BE2C (cell line): ENCODE measurements at regions not wholly inside any gene's neighbourhood (a gene's known extent, or its start where the extent isn't known, plus 50 kb on each side); places are given as distances from the start of the nearest gene placed in this dataset.

Experiments used
- DNase-seq: peaks from one replicate; pipeline ENCODE4 v3.0.0-alpha.2; 2020
- H3K27me3 ChIP-seq: fragments of 250-450 bp; sonication (Bioruptor Pico); 2 replicates; pipeline ENCODE4 v1.5.1; 2020; ENCODE audit warnings: mild to moderate bottlenecking
- H3K36me3 ChIP-seq: fragments of 250-450 bp; sonication (Bioruptor Pico); 2 replicates; pipeline ENCODE4 v1.5.1; 2020; ENCODE audit warnings: mild to moderate bottlenecking
- H3K4me1 ChIP-seq: fragments of 250-450 bp; sonication (Bioruptor Pico); 2 replicates; pipeline ENCODE4 v1.5.1; 2020
- H3K4me3 ChIP-seq: 2 replicates; pipeline ENCODE4 v1.5.1; 2011; ENCODE audit warnings: low read depth, low read length
- H3K9me3 ChIP-seq: fragments of 250-450 bp; sonication (Bioruptor Pico); 2 replicates; pipeline ENCODE4 v1.5.1; 2020
- TF ChIP-seq, protein P1 (sequence below): IDR thresholded peaks from 2 replicates; pipeline ENCODE4 v1.5.1; 2012; ENCODE audit warnings: mild to moderate bottlenecking, low read depth, low read length

DNA sequence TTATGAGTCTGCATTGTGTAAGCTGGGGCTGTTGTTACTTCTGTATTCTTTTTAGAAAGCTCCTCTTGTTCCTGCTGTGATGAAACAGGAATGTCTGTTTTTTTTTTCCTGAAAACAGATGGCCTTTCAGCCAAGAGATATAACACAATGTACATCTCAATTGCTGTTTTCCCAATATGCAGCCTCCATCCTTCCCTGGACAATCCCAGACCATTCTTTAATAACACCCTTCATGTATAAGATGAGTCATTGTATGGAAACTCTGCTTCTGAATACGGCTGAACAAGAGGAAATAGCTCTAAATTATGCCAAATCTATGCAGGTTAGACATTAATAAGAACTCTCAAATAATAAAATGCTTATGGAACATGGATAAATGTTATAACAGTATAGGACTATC is 60.2 kb upstream of the LRRC4C start:
- no peaks in the 10 kb centered on the region for H3K9me3 ChIP-seq
- DNase-seq = no peak
- H3K27me3 ChIP-seq = no peaks in the 10 kb centered on the region
- H3K4me1 ChIP-seq = no peaks in the 10 kb centered on the region
- TF ChIP-seq, protein P1, sequence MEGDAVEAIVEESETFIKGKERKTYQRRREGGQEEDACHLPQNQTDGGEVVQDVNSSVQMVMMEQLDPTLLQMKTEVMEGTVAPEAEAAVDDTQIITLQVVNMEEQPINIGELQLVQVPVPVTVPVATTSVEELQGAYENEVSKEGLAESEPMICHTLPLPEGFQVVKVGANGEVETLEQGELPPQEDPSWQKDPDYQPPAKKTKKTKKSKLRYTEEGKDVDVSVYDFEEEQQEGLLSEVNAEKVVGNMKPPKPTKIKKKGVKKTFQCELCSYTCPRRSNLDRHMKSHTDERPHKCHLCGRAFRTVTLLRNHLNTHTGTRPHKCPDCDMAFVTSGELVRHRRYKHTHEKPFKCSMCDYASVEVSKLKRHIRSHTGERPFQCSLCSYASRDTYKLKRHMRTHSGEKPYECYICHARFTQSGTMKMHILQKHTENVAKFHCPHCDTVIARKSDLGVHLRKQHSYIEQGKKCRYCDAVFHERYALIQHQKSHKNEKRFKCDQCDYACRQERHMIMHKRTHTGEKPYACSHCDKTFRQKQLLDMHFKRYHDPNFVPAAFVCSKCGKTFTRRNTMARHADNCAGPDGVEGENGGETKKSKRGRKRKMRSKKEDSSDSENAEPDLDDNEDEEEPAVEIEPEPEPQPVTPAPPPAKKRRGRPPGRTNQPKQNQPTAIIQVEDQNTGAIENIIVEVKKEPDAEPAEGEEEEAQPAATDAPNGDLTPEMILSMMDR = no peak
- no peak overlapping the region for H3K4me3 ChIP-seq
- H3K36me3 ChIP-seq = no peaks in the 10 kb centered on the region

DNA sequence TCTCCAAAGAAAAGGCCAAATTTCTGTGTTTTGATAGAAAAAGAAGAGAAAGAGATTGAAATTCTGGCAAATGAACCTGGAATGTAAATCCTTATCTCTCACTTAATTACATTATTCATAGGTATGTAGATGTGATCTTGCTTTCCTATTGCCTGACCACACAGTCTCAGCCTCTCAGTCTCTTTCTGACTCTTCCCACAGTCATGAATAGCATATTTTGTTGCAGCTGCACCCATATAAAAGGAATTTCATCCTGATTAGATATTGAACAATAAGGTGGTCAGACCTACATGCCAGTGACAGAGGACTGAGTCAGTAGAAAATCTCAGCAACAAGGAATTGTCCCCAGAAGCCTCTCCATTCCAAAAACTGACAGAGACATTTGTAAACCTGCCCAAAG is 62.9 kb upstream of the LRRC4C start:
- Histone ChIP-seq H3K4me1 (no peaks in the 10 kb centered on the region), H3K9me3 (no peaks in the 10 kb centered on the region), H3K4me3 (no peak overlapping the region), H3K27me3 (no peaks in the 10 kb centered on the region), H3K36me3 (no peaks in the 10 kb centered on the region)
- TF ChIP-seq, protein P1 = no peak
- no peak for DNase-seq

DNA sequence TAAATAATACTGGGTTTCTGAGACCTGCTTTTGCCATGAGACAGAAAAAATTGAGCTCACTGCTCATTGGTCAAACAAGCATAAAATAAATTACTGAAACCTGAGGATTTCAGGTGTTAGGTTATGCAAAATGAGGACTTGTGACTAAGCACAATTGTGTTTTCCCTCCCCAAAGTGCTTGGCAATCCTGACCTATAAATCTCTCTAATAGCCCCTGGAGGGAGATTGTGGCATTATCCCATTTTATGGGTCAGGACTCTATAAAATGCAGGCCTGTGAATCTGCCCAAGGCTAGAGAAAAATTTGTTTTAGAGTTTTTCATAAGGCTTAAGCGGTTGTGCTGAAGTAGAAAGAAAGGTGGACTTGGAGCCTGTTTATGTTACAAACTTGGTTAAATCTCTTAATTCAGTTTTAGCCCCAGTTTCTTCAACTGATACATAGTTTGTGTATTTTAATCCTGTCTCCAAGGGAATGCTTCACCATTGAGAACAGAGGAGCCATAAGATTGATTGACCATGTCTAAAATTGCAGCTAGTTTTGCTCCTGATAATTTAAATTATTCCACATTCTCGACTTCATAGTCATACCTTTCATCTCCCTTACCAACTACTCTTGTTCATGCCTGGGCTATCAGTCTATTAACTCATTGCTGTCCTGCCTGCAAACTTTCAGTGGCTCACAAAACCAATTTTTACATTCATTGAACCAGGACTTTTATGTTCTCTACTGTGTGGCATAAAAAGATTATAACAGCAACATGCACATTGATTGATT is 63.6 kb upstream of the LRRC4C start:
- no peaks in the 10 kb centered on the region for H3K36me3 ChIP-seq
- no peaks in the 10 kb centered on the region for H3K9me3 ChIP-seq
- H3K4me1 ChIP-seq = no peaks in the 10 kb centered on the region
- DNase-seq = no peak
- no peak overlapping the region for H3K4me3 ChIP-seq
- H3K27me3 ChIP-seq = no peaks in the 10 kb centered on the region
- TF ChIP-seq, protein P1 = no peak

DNA sequence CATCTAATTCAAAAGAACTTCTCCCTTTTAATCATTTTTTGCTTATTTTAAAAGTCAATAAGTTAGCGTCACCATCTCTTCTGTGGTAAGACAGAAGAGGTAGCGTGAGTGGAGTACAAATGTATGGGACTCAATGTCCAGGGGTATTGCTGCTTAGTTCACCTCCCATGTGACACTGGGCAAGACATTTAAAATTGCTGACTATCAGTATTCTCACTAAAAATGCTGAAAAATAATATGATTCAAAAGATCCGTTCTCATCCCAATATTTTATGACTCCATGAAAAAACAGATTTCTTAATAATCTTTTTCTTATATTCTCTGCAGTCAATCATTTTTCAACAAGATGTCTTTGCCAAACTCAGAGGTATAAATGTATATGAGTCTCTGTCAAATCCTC is 68.1 kb upstream of the LRRC4C start:
- H3K36me3 ChIP-seq = no peaks in the 10 kb centered on the region
- DNase-seq = no peak
- TF ChIP-seq, protein P1 = no peak
- no peaks in the 10 kb centered on the region for H3K9me3 ChIP-seq
- H3K27me3 ChIP-seq = no peaks in the 10 kb centered on the region
- no peak overlapping the region for H3K4me3 ChIP-seq
- no peaks in the 10 kb centered on the region for H3K4me1 ChIP-seq

DNA sequence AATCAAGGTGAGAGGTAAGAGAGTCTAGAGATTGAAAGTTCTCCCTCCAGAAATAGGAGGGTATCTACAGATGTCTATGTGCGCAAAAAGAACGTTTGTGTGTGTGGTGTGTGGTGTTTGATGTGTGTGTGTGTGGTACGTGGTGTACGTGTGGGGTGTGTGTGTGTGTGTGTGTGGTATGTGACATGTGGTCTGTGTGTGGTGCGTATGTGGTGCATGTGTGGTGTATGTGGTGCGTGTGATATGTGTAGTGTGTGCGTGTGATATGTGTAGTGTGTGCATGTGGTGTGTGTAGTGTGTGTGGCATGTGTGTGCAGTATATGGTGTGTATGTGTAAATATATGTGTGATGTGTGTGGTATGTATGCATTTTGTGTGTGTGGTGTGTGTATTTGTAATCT is 73.0 kb upstream of the LRRC4C start:
- no peaks in the 10 kb centered on the region for H3K4me1 ChIP-seq

DNA sequence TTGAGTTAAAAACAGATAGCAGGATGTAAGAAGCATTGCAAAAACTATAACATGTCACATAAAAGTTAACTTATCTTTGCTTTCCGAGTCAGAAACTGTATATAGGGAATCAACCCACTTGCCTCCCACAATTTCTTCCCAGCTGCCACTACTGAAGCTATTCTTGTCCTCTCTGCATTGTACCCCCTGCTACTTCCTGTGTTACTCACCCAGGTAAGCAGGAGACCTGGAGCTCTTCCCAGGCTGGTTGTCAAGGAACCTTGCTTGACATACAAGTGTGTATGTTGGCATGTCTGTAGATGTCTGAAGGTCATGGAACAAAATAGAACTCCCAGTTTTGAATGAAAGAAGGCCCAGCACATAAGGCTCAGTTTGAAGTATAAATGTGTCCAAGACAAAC is 74.3 kb upstream of the LRRC4C start:
- H3K9me3 ChIP-seq = no peaks in the 10 kb centered on the region
- no peaks in the 10 kb centered on the region for H3K4me1 ChIP-seq
- H3K36me3 ChIP-seq = no peaks in the 10 kb centered on the region
- no peak overlapping the region for H3K4me3 ChIP-seq
- TF ChIP-seq, protein P1 = no peak
- no peak for DNase-seq
- H3K27me3 ChIP-seq = no peaks in the 10 kb centered on the region

More for the DNA sequence above, 73.0 kb upstream of the LRRC4C start:
- DNase-seq = no peak
- TF ChIP-seq, protein P1 = no peak
- no peaks in the 10 kb centered on the region for H3K27me3 ChIP-seq
- no peaks in the 10 kb centered on the region for H3K36me3 ChIP-seq
- H3K4me3 ChIP-seq = no peak overlapping the region
- H3K9me3 ChIP-seq = no peaks in the 10 kb centered on the region
